ENCODE measurements at regions not wholly inside any gene's neighbourhood (a gene's known extent, or its start where the extent isn't known, plus 50 kb on each side); places are given as distances from the start of the nearest gene placed in this dataset.

GRCh38 chr14:85963486-85963885 is 433.5 kb downstream of the FLRT2 start:
- no peak for TF ChIP-seq CTCF (IDR thresholded peaks at IDR 0.05; ENCODE audit: insufficient read depth, low read depth, low read length)
- DNase-seq (ENCODE audit: low read depth): no peak
- H3K4me3 ChIP-seq (ENCODE audit: low read depth, low read length): no peak overlapping the region

GRCh38 chr14:85960756-85961155 is 430.8 kb downstream of the FLRT2 start:
- no peak overlapping the region for H3K4me3 ChIP-seq (ENCODE audit: low read depth, low read length)
- DNase-seq (ENCODE audit: low read depth): no peak
- no peak for TF ChIP-seq CTCF (IDR thresholded peaks at IDR 0.05; ENCODE audit: insufficient read depth, low read depth, low read length)

GRCh38 chr14:85959063-85959462 is 429.1 kb downstream of the FLRT2 start:
- DNase-seq (ENCODE audit: low read depth): no peak
- TF ChIP-seq CTCF (IDR thresholded peaks at IDR 0.05; ENCODE audit: insufficient read depth, low read depth, low read length): no peak
- no peak overlapping the region for H3K4me3 ChIP-seq (ENCODE audit: low read depth, low read length)

GRCh38 chr14:85958069-85958468 is 428.1 kb downstream of the FLRT2 start:
- no peak for DNase-seq (ENCODE audit: low read depth)
- no peak for TF ChIP-seq CTCF (IDR thresholded peaks at IDR 0.05; ENCODE audit: insufficient read depth, low read depth, low read length)
- H3K4me3 ChIP-seq (ENCODE audit: low read depth, low read length): no peak overlapping the region

- TF ChIP-seq CTCF (IDR thresholded peaks at IDR 0.05; ENCODE audit: insufficient read depth, low read depth, low read length): no peak
- no peak for DNase-seq (ENCODE audit: low read depth)
- H3K4me3 ChIP-seq (ENCODE audit: low read depth, low read length): no peak overlapping the region
Observed at GRCh38 chr14:85953265-85953664, 423.3 kb downstream of the FLRT2 start.

GRCh38 chr14:85948153-85948552 is 418.2 kb downstream of the FLRT2 start:
- H3K4me3 ChIP-seq (ENCODE audit: low read depth, low read length): no peak overlapping the region
- no peak for DNase-seq (ENCODE audit: low read depth)
- no peak for TF ChIP-seq CTCF (IDR thresholded peaks at IDR 0.05; ENCODE audit: insufficient read depth, low read depth, low read length)

- no peak overlapping the region for H3K4me3 ChIP-seq (ENCODE audit: low read depth, low read length)
- no peak for DNase-seq (ENCODE audit: low read depth)
- TF ChIP-seq CTCF (IDR thresholded peaks at IDR 0.05; ENCODE audit: insufficient read depth, low read depth, low read length): no peak
Observed at GRCh38 chr14:85947461-85948139, 417.7 kb downstream of the FLRT2 start.

Data from fibroblast of villous mesenchyme (primary cell).